C4-2B (cell line): ENCODE measurements at regions not wholly inside any gene's neighbourhood (a gene's known extent, or its start where the extent isn't known, plus 50 kb on each side); places are given as distances from the start of the nearest gene placed in this dataset.

ENCODE experiments used
- CTCF ChIP-seq: fragments of 450-650 bp; conservative IDR thresholded peaks from 2 replicates; pipeline ENCODE4 v1.5.1; 2017; ENCODE audit warnings: mild to moderate bottlenecking
- ZFX ChIP-seq: fragments of 450-650 bp; IDR thresholded peaks from 2 replicates; pipeline ENCODE4 v1.6.1; 2017

GRCh38 chr10:78746155-78746763 is 322.5 kb upstream of the ZMIZ1 start:
- TF ChIP-seq CTCF: no peak
- no peak for TF ChIP-seq ZFX
